ENCODE measurements at regions not wholly inside any gene's neighbourhood (a gene's known extent, or its start where the extent isn't known, plus 50 kb on each side); places are given as distances from the start of the nearest gene placed in this dataset.

DNA sequence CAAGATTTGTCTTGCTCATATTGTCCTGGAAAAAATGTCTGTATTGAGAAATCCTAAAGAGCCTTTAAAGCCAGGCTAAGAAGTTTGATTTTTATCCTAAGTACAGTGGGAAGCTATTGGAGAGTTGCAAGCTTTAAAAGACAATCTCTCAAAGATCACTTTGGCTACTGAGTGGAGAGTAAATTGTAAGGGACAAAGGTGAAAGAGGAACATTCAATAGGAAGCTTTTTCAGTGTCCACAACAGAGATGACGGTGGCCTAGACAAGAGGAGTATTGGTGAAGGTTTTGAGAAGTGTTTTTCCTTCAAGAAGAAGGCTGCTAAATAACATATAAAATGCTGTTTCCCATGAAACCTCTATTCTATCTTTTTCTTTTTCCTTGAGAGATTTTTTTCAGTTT is 249.5 kb upstream of the IL12A start:
- no peak for TF ChIP-seq EZH2 (IDR thresholded peaks at IDR 0.05; ENCODE audit: low read length)
- TF ChIP-seq, protein P1, sequence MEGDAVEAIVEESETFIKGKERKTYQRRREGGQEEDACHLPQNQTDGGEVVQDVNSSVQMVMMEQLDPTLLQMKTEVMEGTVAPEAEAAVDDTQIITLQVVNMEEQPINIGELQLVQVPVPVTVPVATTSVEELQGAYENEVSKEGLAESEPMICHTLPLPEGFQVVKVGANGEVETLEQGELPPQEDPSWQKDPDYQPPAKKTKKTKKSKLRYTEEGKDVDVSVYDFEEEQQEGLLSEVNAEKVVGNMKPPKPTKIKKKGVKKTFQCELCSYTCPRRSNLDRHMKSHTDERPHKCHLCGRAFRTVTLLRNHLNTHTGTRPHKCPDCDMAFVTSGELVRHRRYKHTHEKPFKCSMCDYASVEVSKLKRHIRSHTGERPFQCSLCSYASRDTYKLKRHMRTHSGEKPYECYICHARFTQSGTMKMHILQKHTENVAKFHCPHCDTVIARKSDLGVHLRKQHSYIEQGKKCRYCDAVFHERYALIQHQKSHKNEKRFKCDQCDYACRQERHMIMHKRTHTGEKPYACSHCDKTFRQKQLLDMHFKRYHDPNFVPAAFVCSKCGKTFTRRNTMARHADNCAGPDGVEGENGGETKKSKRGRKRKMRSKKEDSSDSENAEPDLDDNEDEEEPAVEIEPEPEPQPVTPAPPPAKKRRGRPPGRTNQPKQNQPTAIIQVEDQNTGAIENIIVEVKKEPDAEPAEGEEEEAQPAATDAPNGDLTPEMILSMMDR (optimal IDR thresholded peaks at IDR 0.05 in 1 of 3, IDR thresholded peaks at IDR 0.05 in 1 of 3, conservative IDR thresholded peaks at IDR 0.05 in 1 of 3; ENCODE audit: extremely low read depth in 1 of 3, insufficient read depth in 2 of 3, low read length in 3 of 3) = no peak
